ENCODE measurements at regions not wholly inside any gene's neighbourhood (a gene's known extent, or its start where the extent isn't known, plus 50 kb on each side); places are given as distances from the start of the nearest gene placed in this dataset.

GRCh38 chr4:62377245-62377644 is 1177.1 kb downstream of the ADGRL3 start:
- no peak for TF ChIP-seq CTCF (conservative IDR thresholded peaks at IDR 0.05)
- H3K4me1 Mint-ChIP-seq, result no peaks in the 10 kb centered on the region
- no peak overlapping the region for H3K27ac ChIP-seq (ENCODE audit: insufficient read length, low read depth, low read length)
- no peaks in the 10 kb centered on the region for H3K27me3 ChIP-seq (ENCODE audit: insufficient read depth, low read length)
- H3K4me1 ChIP-seq (ENCODE audit: insufficient read depth, low read length), result no peaks in the 10 kb centered on the region
- no peak overlapping the region for H2BK20ac ChIP-seq (ENCODE audit: low read depth, low read length, poor library complexity, severe bottlenecking)
- H4K20me1 ChIP-seq (ENCODE audit: control insufficient read depth, insufficient read depth, insufficient read length), result no peaks in the 10 kb centered on the region
- no peak overlapping the region for H3K18ac ChIP-seq (ENCODE audit: insufficient read length, low read depth, low read length)
- no peak overlapping the region for H2AFZ ChIP-seq (ENCODE audit: low read length)
- no peak overlapping the region for H2BK12ac ChIP-seq (ENCODE audit: insufficient read length, low read depth, low read length)
- no peak overlapping the region for H4K91ac ChIP-seq (ENCODE audit: insufficient read length, low read depth, low read length)
- no peak overlapping the region for H3K23ac ChIP-seq (ENCODE audit: insufficient read length, low read depth, low read length)
- no peak overlapping the region for H3K4me3 Mint-ChIP-seq
- DNase-seq, result no peak
- no peak overlapping the region for H2AK5ac ChIP-seq (ENCODE audit: insufficient read length, low read length)
- no peak overlapping the region for H2BK15ac ChIP-seq (ENCODE audit: low read depth, low read length)
- no peak overlapping the region for H3T11ph ChIP-seq (ENCODE audit: low read length)
- no peaks in the 10 kb centered on the region for H3K23me2 ChIP-seq (ENCODE audit: insufficient read length, low read depth, low read length, poor library complexity, severe bottlenecking)
- H3K4me2 ChIP-seq (ENCODE audit: insufficient read depth, insufficient read length, low read length), result no peak overlapping the region
- H3K27ac Mint-ChIP-seq, result no peak overlapping the region
- H3K27me3 Mint-ChIP-seq (ENCODE audit: low read depth), result no peaks in the 10 kb centered on the region
- no peak overlapping the region for H3K9ac ChIP-seq (ENCODE audit: extremely low read depth, insufficient read length, low read length)
- H2BK120ac ChIP-seq (ENCODE audit: low read depth, low read length, poor library complexity, severe bottlenecking), result no peak overlapping the region
- H3K79me1 ChIP-seq (ENCODE audit: insufficient read depth, low read depth, low read length, poor library complexity, severe bottlenecking), result no peaks in the 10 kb centered on the region
- no peak overlapping the region for H4K8ac ChIP-seq (replicated peaks; ENCODE audit: insufficient read length, low read depth, low read length)
- H3K79me2 ChIP-seq (ENCODE audit: insufficient read depth, low read length), result no peaks in the 10 kb centered on the region
- H3K14ac ChIP-seq (ENCODE audit: insufficient read depth, low read length), result no peak overlapping the region
- H2BK5ac ChIP-seq (ENCODE audit: insufficient read length, low read length), result no peak overlapping the region
- no peak overlapping the region for H3K56ac ChIP-seq (ENCODE audit: insufficient read length, low read depth, low read length)
- H4K5ac ChIP-seq (ENCODE audit: insufficient read length, low read depth, low read length), result no peak overlapping the region
- H3K36me3 Mint-ChIP-seq (ENCODE audit: insufficient read depth in 1 of 3, low read depth in 3 of 3), result no peaks in the 10 kb centered on the region
- H3K9me3 Mint-ChIP-seq, result no peaks in the 10 kb centered on the region
- H3K9me3 ChIP-seq (ENCODE audit: control insufficient read depth, low read depth, low read length), result no peaks in the 10 kb centered on the region
- no peak overlapping the region for H3K4ac ChIP-seq (ENCODE audit: low read depth, low read length)

All from H9 (cell line).